ENCODE measurements at regions not wholly inside any gene's neighbourhood (a gene's known extent, or its start where the extent isn't known, plus 50 kb on each side); places are given as distances from the start of the nearest gene placed in this dataset.

DNA sequence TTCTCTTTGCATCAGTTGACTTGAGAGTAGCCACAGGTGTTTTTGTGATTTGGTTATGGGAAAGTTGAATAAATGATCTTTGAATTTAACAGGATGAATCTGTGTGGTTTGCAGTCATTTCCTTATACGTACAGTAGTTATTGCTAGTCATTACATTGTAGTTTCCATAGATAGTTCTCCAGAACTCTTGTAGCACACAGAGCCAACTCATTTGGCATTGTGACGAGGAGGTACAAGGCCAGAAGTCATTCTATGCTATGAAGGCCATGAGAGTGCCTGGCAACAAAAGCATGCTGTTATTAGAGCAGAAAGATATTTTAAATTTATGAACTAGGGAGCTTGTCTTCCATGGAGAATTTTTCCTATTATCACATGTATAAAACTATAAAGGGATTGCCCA lies 973.0 kb upstream of the CHAC2 start:
- 61% methylated on average over 2 of the region's 2 CpGs for WGBS
- no peak for DNase-seq (ENCODE audit: low spot score in 2 of 2)
- Histone ChIP-seq H3K4me3 (no peak overlapping the region), H3K27me3 (no peaks in the 10 kb centered on the region), H3K4me1 (no peaks in the 10 kb centered on the region), H3K27ac (no peak overlapping the region), H3K9me3 (peaks cover 4% of the 10 kb centered on the region), H3K36me3 (no peaks in the 10 kb centered on the region)
- TF ChIP-seq POLR2A (IDR thresholded peaks at IDR 0.05) (no peak), POLR2AphosphoS5 (IDR thresholded peaks at IDR 0.05) (no peak), EP300 (IDR thresholded peaks at IDR 0.05) (no peak), CTCF (IDR thresholded peaks at IDR 0.05) (no peak)

DNA sequence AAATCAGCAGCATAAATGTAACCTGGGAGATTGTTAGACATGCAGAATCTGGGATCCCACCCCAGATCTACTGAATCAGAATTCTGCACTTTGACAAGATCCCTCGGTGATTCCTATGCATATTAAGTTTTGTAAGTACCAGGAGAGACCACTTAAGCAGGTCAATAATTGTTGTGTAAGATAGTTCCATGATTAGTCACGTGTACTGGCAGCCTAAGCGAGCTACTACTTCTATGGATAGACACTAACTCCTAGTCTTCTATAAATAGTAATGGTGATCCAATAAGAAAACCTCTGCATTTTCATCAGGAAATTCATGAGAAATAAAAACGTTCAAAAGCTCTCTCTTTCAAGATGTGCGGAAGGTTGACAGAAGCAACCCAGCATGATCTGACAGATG lies 988.2 kb upstream of the CHAC2 start:
- DNase-seq (ENCODE audit: low spot score in 2 of 2), result no peak
- TF ChIP-seq POLR2AphosphoS5 (IDR thresholded peaks at IDR 0.05) (no peak), CTCF (IDR thresholded peaks at IDR 0.05) (no peak), POLR2A (IDR thresholded peaks at IDR 0.05) (no peak)
- no peak overlapping the region for H3K27ac ChIP-seq
- H3K4me1 ChIP-seq, result no peaks in the 10 kb centered on the region
- no peaks in the 10 kb centered on the region for H3K9me3 ChIP-seq
- 78% methylated on average over 5 of the region's 5 CpGs for WGBS
- no peaks in the 10 kb centered on the region for H3K27me3 ChIP-seq
- no peaks in the 10 kb centered on the region for H3K36me3 ChIP-seq
- no peak overlapping the region for H3K4me3 ChIP-seq

DNA sequence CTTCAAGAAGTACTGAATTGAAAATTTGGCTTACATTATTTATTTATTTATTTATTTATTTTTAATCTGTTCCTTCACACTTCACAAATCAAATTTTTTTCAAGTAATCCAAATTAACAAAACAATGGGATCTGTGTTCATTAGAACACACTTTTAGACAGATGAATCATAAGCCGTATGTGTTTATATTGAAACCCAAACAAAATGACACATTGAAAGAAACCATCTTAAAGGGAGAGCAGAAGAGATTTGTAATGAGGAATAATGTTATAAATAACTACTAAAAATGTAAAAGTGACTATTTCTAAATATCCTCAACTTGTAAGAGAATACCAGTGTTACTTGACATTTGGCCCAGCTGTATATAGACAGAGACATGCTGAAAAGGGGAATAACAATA lies 991.0 kb upstream of the CHAC2 start:
- Histone ChIP-seq H3K36me3 (no peaks in the 10 kb centered on the region), H3K4me1 (no peaks in the 10 kb centered on the region), H3K27ac (no peak overlapping the region), H3K27me3 (no peaks in the 10 kb centered on the region), H3K4me3 (no peak overlapping the region), H3K9me3 (peaks cover 2% of the 10 kb centered on the region)
- TF ChIP-seq POLR2A (IDR thresholded peaks at IDR 0.05), result no peak
- no peak for TF ChIP-seq POLR2AphosphoS5 (IDR thresholded peaks at IDR 0.05)
- no peak for TF ChIP-seq CTCF (IDR thresholded peaks at IDR 0.05)
- TF ChIP-seq EP300 (IDR thresholded peaks at IDR 0.05), result no peak
- no peak for DNase-seq (ENCODE audit: low spot score in 2 of 2)
- 35% methylated on average over 1 of the region's 1 CpG for WGBS

DNA sequence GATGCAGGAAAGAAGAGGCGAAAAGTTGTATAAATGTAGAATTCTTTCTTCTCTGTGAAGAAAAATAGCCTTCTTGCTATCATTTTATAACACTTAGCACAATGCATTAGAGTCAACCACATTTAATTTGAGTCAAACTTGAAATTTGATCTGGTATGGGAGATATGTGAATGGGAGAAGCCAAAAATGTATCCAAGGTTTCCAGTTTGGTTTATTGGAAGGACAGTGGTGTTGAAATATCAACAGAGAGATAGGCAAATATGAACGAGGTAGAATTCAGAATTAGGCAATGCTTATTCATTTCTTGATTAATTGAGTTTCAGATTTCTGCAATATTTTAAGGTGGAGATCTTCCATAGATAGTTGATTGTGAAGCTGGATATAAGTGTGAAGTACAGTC lies 991.9 kb upstream of the CHAC2 start:
- no peak overlapping the region for H3K4me3 ChIP-seq
- TF ChIP-seq POLR2A (IDR thresholded peaks at IDR 0.05), result no peak
- TF ChIP-seq CTCF (IDR thresholded peaks at IDR 0.05), result no peak
- no peak for TF ChIP-seq POLR2AphosphoS5 (IDR thresholded peaks at IDR 0.05)
- TF ChIP-seq EP300 (IDR thresholded peaks at IDR 0.05), result no peak
- no peak for DNase-seq (ENCODE audit: low spot score in 2 of 2)

GRCh38 chr2:52765735-52766134 lies 1001.9 kb upstream of the CHAC2 start:
- no CpG with 5 or more reads among the region's 2 CpGs for WGBS
- Histone ChIP-seq H3K4me1 (no peaks in the 10 kb centered on the region), H3K27ac (no peak overlapping the region), H3K36me3 (no peaks in the 10 kb centered on the region), H3K9me3 (no peaks in the 10 kb centered on the region), H3K27me3 (no peaks in the 10 kb centered on the region), H3K4me3 (no peak overlapping the region)
- TF ChIP-seq POLR2A (IDR thresholded peaks at IDR 0.05), result no peak
- no peak for TF ChIP-seq CTCF (IDR thresholded peaks at IDR 0.05)
- TF ChIP-seq EP300 (IDR thresholded peaks at IDR 0.05), result no peak
- no peak for TF ChIP-seq POLR2AphosphoS5 (IDR thresholded peaks at IDR 0.05)
- no peak for DNase-seq (ENCODE audit: low spot score in 2 of 2)

More for the DNA sequence above, 991.9 kb upstream of the CHAC2 start:
- no peaks in the 10 kb centered on the region for H3K27me3 ChIP-seq
- H3K9me3 ChIP-seq, result peaks cover 6% of the 10 kb centered on the region
- 65% methylated on average over 2 of the region's 2 CpGs for whole genome bisulfite sequencing
- no peaks in the 10 kb centered on the region for H3K4me1 ChIP-seq
- H3K27ac ChIP-seq, result no peak overlapping the region
- no peaks in the 10 kb centered on the region for H3K36me3 ChIP-seq

Measured in suprapubic skin (tissue), 4 donors.